ENCODE measurements at regions not wholly inside any gene's neighbourhood (a gene's known extent, or its start where the extent isn't known, plus 50 kb on each side); places are given as distances from the start of the nearest gene placed in this dataset.

GRCh38 chr17:79159471-79159870 is 84.8 kb downstream of the ENGASE start:
- TF ChIP-seq CBX2 (IDR thresholded peaks at IDR 0.05; ENCODE audit: borderline replicate concordance, low read depth) (no peak), GATA3 (IDR thresholded peaks at IDR 0.05; ENCODE audit: borderline replicate concordance) (no peak), CHD4 (IDR thresholded peaks at IDR 0.05; ENCODE audit: borderline replicate concordance) (no peak), MAZ (IDR thresholded peaks at IDR 0.05; ENCODE audit: borderline replicate concordance, low read depth, low read length) (no peak), CTCF (IDR thresholded peaks at IDR 0.05) (no peak), CHD2 (IDR thresholded peaks at IDR 0.05; ENCODE audit: low read length, partially characterized antibody) (no peak), REST (IDR thresholded peaks at IDR 0.05) (no peak)

Data from A549 (cell line).